ENCODE measurements at regions not wholly inside any gene's neighbourhood (a gene's known extent, or its start where the extent isn't known, plus 50 kb on each side); places are given as distances from the start of the nearest gene placed in this dataset.

DNA sequence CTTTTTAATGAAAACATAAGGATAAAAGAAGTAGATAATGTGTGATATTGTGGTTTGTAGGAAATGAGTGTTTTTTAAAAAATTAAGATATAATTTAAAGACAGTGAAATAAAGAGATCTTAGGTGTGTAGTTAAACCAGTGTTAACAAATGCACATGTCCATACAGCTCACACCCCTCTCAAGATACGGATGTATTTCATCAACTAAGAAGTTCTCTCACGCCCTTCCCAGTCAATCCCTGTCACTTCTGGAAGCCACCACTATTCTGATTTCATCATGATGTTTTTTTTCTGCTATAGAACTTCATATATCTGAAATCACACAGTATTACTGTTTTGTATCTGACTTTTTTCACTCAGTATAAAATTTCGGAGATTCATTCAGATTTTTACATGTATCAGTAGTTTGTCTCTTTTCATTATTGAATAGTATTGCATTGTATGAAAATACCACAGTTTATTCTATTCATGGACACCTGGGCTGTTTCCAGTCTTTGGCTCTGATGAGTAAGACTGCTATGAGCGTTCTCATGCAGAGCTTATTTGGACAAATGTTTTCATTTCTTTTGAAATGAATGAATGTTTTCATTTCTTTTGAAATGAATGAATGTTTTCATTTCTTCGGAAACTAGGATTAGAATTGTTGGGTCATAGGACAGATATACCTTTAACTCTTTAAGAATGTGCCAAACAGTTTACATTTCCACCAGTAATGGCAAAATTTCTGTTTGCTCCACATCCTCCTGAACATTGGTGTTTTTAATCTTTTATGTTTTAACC is 49.7 kb upstream of the ELOVL5 start:
- Histone ChIP-seq H3K36me3 (ENCODE audit: insufficient read depth, low read length) (no peaks in the 10 kb centered on the region), H3F3A (ENCODE audit: insufficient read depth, low read length, poor library complexity, severe bottlenecking) (no peaks in the 10 kb centered on the region), H3K4me2 (ENCODE audit: low read length) (no peak overlapping the region), H3K27ac (ENCODE audit: low read length) (no peak overlapping the region), H3K9me2 (ENCODE audit: insufficient read depth, low read length) (no peaks in the 10 kb centered on the region), H3K27me3 (ENCODE audit: insufficient read depth, low read depth, low read length) (no peaks in the 10 kb centered on the region), H2AFZ (ENCODE audit: low read depth, low read length) (no peak overlapping the region), H3K79me2 (replicated peaks; ENCODE audit: insufficient read depth, low read length) (no peaks in the 10 kb centered on the region), H3K9me3 (ENCODE audit: low read length) (no peaks in the 10 kb centered on the region), H3K9ac (ENCODE audit: low read length) (no peak overlapping the region), H3K4me3 (ENCODE audit: low read length) (no peak overlapping the region), H4K20me1 (ENCODE audit: insufficient read depth) (no peaks in the 10 kb centered on the region)
- no peak for TF ChIP-seq POLR2AphosphoS5 (IDR thresholded peaks at IDR 0.05)

Small RNA genes lying in the stretch of these regions (small RNA-seq; reads per million reads assigned to genes)
- gene NANOGP3, result 0 reads per million in 3 experiments

All from neural cell (in vitro differentiated cells).